ENCODE measurements at regions not wholly inside any gene's neighbourhood (a gene's known extent, or its start where the extent isn't known, plus 50 kb on each side); places are given as distances from the start of the nearest gene placed in this dataset.

GRCh38 chr6:130676077-130676772, 151.0 kb upstream of the SMLR1 start:
- TF ChIP-seq CTCF (IDR thresholded peaks at IDR 0.05) (no peak), POLR2A (IDR thresholded peaks at IDR 0.05) (no peak)
